HEK293 (cell line): ENCODE measurements at regions not wholly inside any gene's neighbourhood (a gene's known extent, or its start where the extent isn't known, plus 50 kb on each side); places are given as distances from the start of the nearest gene placed in this dataset.

Experiments used
- ZBTB21 ChIP-seq: fragments of 450-650 bp; formaldehyde crosslinking; IDR thresholded peaks from 2 replicates; pipeline ENCODE4 v1.5.1; 2017; ENCODE audit warnings: missing biosample characterization, missing genetic modification characterization
- ZFP37 ChIP-seq: fragments of 450-650 bp; formaldehyde crosslinking; IDR thresholded peaks from 2 replicates; pipeline ENCODE4 v1.5.1; 2016; ENCODE audit warnings: missing biosample characterization, missing genetic modification characterization
- ZNF223 ChIP-seq: fragments of 450-650 bp; formaldehyde crosslinking; IDR thresholded peaks from 2 replicates; pipeline ENCODE4 v1.5.1; 2016; ENCODE audit warnings: missing biosample characterization, missing genetic modification characterization
- ZNF266 ChIP-seq: fragments of 450-650 bp; formaldehyde crosslinking; IDR thresholded peaks from 2 replicates; pipeline ENCODE4 v1.5.1; 2016; ENCODE audit warnings: missing biosample characterization, missing genetic modification characterization, low read depth
- ZNF544 ChIP-seq: fragments of 450-650 bp; formaldehyde crosslinking; IDR thresholded peaks from 2 replicates; pipeline ENCODE4 v1.5.0; 2017; ENCODE audit warnings: missing biosample characterization, missing genetic modification characterization
- TF ChIP-seq, protein P1 (sequence below): fragments of 450-650 bp; formaldehyde crosslinking; IDR thresholded peaks from 2 replicates; pipeline ENCODE4 v1.5.1; 2016; ENCODE audit warnings: missing biosample characterization, missing genetic modification characterization

DNA sequence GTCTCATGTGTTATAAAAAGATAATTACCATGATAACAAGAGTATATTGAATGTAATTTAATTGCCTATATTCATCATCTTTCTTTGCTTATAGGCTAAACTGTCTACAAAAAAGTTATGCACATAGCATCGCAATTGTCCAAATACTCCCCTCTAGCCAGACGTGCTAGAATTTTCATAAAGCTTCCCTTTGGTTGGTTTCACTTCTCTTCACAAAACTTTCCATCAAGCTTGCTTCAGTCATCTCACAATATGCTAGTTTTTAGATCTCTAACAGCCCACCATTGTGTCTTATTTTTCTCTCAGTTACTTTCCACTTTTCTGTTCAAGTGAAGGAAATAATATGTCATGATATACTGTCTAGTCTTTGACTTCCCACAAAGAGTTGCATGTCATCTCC, 448.3 kb upstream of the SPANXN1 start:
- TF ChIP-seq, protein P1, sequence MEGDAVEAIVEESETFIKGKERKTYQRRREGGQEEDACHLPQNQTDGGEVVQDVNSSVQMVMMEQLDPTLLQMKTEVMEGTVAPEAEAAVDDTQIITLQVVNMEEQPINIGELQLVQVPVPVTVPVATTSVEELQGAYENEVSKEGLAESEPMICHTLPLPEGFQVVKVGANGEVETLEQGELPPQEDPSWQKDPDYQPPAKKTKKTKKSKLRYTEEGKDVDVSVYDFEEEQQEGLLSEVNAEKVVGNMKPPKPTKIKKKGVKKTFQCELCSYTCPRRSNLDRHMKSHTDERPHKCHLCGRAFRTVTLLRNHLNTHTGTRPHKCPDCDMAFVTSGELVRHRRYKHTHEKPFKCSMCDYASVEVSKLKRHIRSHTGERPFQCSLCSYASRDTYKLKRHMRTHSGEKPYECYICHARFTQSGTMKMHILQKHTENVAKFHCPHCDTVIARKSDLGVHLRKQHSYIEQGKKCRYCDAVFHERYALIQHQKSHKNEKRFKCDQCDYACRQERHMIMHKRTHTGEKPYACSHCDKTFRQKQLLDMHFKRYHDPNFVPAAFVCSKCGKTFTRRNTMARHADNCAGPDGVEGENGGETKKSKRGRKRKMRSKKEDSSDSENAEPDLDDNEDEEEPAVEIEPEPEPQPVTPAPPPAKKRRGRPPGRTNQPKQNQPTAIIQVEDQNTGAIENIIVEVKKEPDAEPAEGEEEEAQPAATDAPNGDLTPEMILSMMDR (tag by site-specific recombination) = no peak
- TF ChIP-seq ZFP37 (tag by site-specific recombination) = no peak
- no peak for TF ChIP-seq ZBTB21 (tag by site-specific recombination)
- TF ChIP-seq ZNF223 = no peak
- TF ChIP-seq ZNF544 = no peak
- TF ChIP-seq ZNF266 = no peak
